ENCODE measurements at regions not wholly inside any gene's neighbourhood (a gene's known extent, or its start where the extent isn't known, plus 50 kb on each side); places are given as distances from the start of the nearest gene placed in this dataset.
A peak's percentile ranks its signal among the peaks of the same experiment; 100 is the strongest.

DNA sequence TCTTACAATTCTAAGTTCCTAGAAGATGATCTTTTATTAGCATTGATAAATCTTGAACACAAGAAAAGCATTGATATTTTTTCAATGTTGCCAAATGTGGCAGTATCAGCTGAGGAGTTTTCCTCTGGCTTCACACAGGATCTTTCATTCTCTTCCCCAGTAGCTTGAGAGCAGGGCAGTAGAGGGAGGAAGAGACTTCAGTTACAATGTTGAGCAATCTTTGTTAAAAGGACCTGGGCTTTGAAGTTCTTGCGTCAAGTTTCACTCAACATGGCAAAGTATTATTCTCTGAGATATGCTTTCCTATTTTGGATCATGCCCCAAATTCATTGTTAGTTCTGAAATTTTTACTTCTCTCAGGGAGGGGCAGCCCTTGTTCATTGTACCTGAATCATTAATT, 238.0 kb downstream of the COL12A1 start:
- TF ChIP-seq EZH2 (IDR thresholded peaks at IDR 0.05; ENCODE audit: borderline replicate concordance, low read depth, low read length, severe bottlenecking) = no peak
- TF ChIP-seq, protein P1, sequence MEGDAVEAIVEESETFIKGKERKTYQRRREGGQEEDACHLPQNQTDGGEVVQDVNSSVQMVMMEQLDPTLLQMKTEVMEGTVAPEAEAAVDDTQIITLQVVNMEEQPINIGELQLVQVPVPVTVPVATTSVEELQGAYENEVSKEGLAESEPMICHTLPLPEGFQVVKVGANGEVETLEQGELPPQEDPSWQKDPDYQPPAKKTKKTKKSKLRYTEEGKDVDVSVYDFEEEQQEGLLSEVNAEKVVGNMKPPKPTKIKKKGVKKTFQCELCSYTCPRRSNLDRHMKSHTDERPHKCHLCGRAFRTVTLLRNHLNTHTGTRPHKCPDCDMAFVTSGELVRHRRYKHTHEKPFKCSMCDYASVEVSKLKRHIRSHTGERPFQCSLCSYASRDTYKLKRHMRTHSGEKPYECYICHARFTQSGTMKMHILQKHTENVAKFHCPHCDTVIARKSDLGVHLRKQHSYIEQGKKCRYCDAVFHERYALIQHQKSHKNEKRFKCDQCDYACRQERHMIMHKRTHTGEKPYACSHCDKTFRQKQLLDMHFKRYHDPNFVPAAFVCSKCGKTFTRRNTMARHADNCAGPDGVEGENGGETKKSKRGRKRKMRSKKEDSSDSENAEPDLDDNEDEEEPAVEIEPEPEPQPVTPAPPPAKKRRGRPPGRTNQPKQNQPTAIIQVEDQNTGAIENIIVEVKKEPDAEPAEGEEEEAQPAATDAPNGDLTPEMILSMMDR (IDR thresholded peaks at IDR 0.05; ENCODE audit: borderline replicate concordance, extremely low read depth, low read length, poor library complexity, severe bottlenecking) = no peak
- H3K9ac ChIP-seq (ENCODE audit: low read depth, low read length) = no peak overlapping the region
- H3K36me3 ChIP-seq (ENCODE audit: insufficient read depth, low read length) = no peaks in the 10 kb centered on the region

DNA sequence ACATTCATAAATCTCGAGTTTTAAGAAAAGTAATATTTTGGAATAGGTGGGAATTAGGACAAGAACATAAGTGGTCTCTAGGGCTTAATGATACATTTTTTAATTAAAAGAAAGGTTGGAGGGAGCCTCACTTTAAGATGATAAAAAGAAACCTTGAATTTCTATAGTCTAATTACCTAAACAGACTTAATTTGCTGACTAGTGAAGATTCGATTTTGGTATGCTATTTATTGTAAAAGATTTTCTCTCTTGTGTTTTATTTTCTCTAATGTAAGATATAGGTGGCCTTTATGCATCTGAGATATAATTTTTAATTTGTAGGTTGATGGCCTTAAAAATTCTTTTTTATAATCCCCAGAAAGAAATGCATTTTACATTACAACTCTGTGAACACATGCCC, 239.1 kb downstream of the COL12A1 start:
- H2AFZ ChIP-seq (ENCODE audit: low read depth, low read length) = no peak overlapping the region
- no peak overlapping the region for H3K27ac ChIP-seq (ENCODE audit: low read length)
- no peak overlapping the region for H3K4me2 ChIP-seq (ENCODE audit: insufficient read depth, low read length)
- no peaks in the 10 kb centered on the region for H3K27me3 ChIP-seq (ENCODE audit: insufficient read depth, low read length, poor library complexity)
- no peak overlapping the region for H3K4me3 ChIP-seq (ENCODE audit: low read depth in 1 of 2, low read length in 2 of 2)
- H3K4me1 ChIP-seq (ENCODE audit: insufficient read depth, low read length) = no peaks in the 10 kb centered on the region
- no peak for ATAC-seq (ENCODE audit: insufficient read depth, low read depth)
- no peaks in the 10 kb centered on the region for H4K20me1 ChIP-seq (ENCODE audit: insufficient read depth, low read length)
- DNase-seq = no peak
- H3K9ac ChIP-seq (ENCODE audit: low read depth, low read length) = no peak overlapping the region
- no peaks in the 10 kb centered on the region for H3K9me3 ChIP-seq (ENCODE audit: insufficient read depth, low read length, severe bottlenecking)
- no peaks in the 10 kb centered on the region for H3K36me3 ChIP-seq (ENCODE audit: insufficient read depth, low read length)
- TF ChIP-seq, protein P1 (IDR thresholded peaks at IDR 0.05; ENCODE audit: borderline replicate concordance, extremely low read depth, low read length, poor library complexity, severe bottlenecking) = no peak
- no peak for TF ChIP-seq EZH2 (IDR thresholded peaks at IDR 0.05; ENCODE audit: borderline replicate concordance, low read depth, low read length, severe bottlenecking)
- H3K79me2 ChIP-seq (ENCODE audit: insufficient read depth, low read length) = no peaks in the 10 kb centered on the region

More for the DNA sequence above, 238.0 kb downstream of the COL12A1 start:
- Histone ChIP-seq H3K4me1 (ENCODE audit: insufficient read depth, low read length) (no peaks in the 10 kb centered on the region), H3K9me3 (ENCODE audit: insufficient read depth, low read length, severe bottlenecking) (no peaks in the 10 kb centered on the region), H3K27me3 (ENCODE audit: insufficient read depth, low read length, poor library complexity) (no peaks in the 10 kb centered on the region), H4K20me1 (ENCODE audit: insufficient read depth, low read length) (no peaks in the 10 kb centered on the region), H3K4me3 (ENCODE audit: low read depth in 1 of 2, low read length in 2 of 2) (no peak overlapping the region), H3K79me2 (ENCODE audit: insufficient read depth, low read length) (no peaks in the 10 kb centered on the region), H3K27ac (ENCODE audit: low read length) (no peak overlapping the region), H2AFZ (ENCODE audit: low read depth, low read length) (no peak overlapping the region), H3K4me2 (ENCODE audit: insufficient read depth, low read length) (no peak overlapping the region)
- no peak for DNase-seq
- ATAC-seq (ENCODE audit: insufficient read depth, low read depth) = no peak

DNA sequence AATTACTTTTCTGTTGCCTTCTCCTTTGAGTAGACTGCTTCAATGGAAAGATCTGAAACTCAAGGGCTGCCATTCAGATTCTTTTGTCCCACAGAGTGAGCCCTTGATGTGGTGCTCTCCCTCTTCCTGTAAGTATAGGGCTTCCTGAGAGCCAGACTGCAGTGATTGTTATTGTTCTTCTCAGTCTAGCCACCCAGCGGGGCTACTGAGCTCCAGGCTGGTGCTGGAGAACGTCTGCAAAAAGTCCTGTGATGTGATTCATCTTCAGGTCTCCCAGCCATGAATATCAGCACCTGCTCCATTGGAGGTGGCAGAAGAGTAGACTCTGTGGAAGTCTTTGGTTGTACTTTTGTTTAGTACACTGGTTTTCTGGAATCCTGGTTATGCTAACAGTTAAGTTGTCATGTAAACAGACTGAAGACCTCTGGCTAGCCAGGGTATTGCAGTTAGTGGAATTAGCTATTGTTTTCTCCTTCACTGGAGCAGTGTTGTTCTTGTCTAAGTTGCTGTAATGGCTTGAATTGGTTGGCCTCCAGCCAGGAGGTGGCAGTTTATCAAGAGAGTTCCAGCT, 240.9 kb downstream of the COL12A1 start:
- no peaks in the 10 kb centered on the region for H4K20me1 ChIP-seq (ENCODE audit: insufficient read depth, low read length)
- no peak overlapping the region for H3K4me2 ChIP-seq (ENCODE audit: insufficient read depth, low read length)
- no peaks in the 10 kb centered on the region for H3K27me3 ChIP-seq (ENCODE audit: insufficient read depth, low read length, poor library complexity)
- DNase-seq (no peak), ATAC-seq (ENCODE audit: insufficient read depth, low read depth) (0 out of 3 replicates have a peak, but pooled peaks have one; percentile 45)
- H3K36me3 ChIP-seq (ENCODE audit: insufficient read depth, low read length) = no peaks in the 10 kb centered on the region
- no peak overlapping the region for H2AFZ ChIP-seq (ENCODE audit: low read depth, low read length)
- H3K27ac ChIP-seq (ENCODE audit: low read length) = no peak overlapping the region
- H3K9ac ChIP-seq (ENCODE audit: low read depth, low read length) = no peak overlapping the region
- H3K79me2 ChIP-seq (ENCODE audit: insufficient read depth, low read length) = no peaks in the 10 kb centered on the region
- no peaks in the 10 kb centered on the region for H3K4me1 ChIP-seq (ENCODE audit: insufficient read depth, low read length)
- H3K4me3 ChIP-seq (ENCODE audit: low read depth in 1 of 2, low read length in 2 of 2) = no peak overlapping the region
- TF ChIP-seq, protein P1 (IDR thresholded peaks at IDR 0.05; ENCODE audit: borderline replicate concordance, extremely low read depth, low read length, poor library complexity, severe bottlenecking) = no peak
- no peak for TF ChIP-seq EZH2 (IDR thresholded peaks at IDR 0.05; ENCODE audit: borderline replicate concordance, low read depth, low read length, severe bottlenecking)
- H3K9me3 ChIP-seq (ENCODE audit: insufficient read depth, low read length, severe bottlenecking) = no peaks in the 10 kb centered on the region
